Left hindlimb (tissue), 1 donor: ENCODE measurements at regions not wholly inside any gene's neighbourhood (a gene's known extent, or its start where the extent isn't known, plus 50 kb on each side); places are given as distances from the start of the nearest gene placed in this dataset.
A peak's percentile ranks its signal among the peaks of the same experiment; 100 is the strongest.
"Not testable (repeated sequence)": the region's sequence is repeated elsewhere in the genome, so short reads cannot be mapped to it uniquely, and the experiment has no call there.

ENCODE experiments used
- DNase-seq: peaks from one replicate; pipeline ENCODE4 v3.0.0-alpha.2; 2018

DNA sequence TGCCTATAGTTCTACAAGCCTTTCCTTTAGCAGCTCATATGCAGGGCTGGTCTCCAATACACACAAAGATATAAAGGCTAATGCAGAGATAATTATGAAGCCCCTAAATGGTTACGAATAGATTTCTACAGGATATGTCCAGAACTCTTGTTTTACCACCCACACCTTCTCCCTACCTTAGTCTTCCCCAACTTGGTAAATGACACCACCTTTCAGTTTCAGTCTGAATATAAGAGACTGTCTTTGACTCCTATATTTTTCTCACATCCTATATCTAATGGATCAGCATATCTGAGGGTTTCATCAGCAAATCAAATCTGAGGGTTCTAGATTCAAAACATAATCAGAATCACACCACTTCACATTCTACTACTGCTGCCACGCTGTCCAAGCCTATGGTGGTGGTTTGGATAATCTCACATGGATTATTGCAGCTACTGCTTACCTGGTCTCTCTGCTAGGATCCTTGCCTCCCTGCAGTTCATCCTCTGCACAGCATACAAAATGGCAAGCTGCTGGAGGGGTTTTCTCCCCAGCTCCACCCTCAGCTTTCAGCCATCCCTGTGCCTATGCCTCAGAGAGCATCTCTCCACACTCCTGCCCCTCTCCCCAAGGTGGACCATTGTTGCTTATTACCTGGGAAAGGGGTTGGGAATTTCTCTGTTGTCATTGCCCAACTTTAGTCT lies 178.0 kb upstream of the SPOPL start:
- no peak for DNase-seq

DNA sequence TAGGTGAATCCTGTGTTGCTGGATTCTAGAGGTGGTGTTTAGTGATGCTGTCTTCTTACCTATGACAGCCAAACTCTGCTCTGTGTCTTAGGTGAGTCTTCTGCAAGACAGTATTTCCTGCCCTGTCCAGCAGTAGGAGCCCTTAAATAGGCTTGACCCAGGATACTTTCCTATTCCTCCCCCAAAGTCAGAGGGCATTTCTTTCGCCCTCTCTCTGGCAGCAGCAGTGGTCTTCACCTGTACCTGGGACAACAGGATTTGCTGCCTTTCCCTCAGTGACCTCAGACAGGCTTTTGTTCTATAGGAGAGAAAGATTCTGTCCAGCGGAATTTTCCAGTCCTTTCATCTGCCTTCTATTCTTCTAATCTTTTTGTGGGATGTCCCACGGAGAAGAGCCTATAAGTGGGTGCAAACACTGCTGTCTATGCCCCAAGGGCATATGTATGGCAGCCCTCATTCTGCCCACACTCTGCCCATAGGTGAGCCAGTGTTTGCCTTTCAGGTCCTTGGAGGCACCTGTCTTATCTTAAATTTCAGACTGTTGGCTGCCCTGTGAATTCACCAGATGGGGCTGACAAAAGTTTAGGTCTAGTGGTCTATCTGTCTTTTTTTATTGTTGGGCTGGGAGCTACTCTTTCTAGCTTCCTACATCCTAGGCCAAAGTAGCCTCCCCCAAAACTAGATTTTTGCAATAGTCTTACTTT lies 177.3 kb upstream of the SPOPL start:
- DNase-seq = no peak

DNA sequence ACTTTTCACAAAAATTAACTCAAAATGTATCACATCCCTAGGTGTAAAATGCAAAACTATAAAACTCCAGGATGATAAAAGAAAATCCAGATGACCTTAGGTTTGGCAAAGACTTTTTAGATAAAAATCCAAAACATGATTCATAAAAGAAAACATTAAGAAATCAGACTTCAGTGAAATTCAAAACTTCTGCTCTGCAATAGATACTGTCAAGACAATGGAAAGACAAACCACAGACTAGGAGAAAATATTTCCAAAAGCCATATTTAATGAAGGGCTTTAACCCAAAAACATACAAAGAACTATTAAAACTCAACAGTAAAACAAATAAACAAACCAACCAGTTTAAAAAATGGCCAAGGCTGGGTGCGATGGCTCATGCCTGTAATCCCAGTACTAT lies 173.6 kb upstream of the SPOPL start:
- DNase-seq = no peak

GRCh38 chr2:138329162-138329561 lies 172.4 kb upstream of the SPOPL start:
- no peak for DNase-seq

- DNase-seq = no peak
Measured at GRCh38 chr2:138329591-138329990, 172.0 kb upstream of the SPOPL start.

DNA sequence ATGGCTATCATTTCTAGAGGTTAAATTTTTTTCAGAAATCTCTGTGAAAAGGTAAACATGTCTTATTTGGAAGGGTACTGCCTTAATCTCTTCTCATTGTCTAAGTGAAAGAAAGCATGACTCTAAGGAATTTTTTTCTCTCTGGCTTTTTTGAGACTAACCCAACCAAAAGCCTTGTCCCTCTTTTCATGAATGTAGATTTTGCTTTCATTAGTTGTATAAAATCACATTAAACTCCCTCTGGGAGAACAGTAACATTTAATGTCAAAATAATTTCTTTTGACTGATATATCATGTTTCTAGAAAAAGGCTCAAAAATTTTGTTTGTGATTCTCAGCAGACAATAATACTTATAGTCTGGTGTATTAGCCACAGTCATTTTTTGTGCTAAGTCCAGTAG lies 168.4 kb upstream of the SPOPL start:
- DNase-seq = no peak

GRCh38 chr2:138333677-138334076 lies 167.9 kb upstream of the SPOPL start:
- no peak for DNase-seq

DNA sequence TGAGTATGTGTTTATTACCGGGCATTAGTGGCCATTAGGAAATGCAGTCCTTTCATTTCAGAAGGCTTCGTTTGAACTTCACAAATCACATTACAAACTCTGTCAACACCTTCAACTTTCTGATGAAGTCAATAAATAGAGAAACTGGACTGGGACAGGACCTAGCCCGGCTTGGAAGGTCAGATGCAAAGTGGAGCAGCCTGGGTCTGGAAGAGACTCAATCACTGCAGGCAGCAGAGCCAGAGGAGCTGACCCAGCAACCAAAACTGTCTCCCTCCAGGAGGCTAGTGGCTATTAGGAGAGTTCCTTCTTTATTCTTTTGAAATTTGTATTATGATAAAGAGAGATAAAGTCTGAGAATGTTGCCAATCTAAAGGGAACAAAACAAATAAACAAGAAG lies 167.2 kb upstream of the SPOPL start:
- no peak for DNase-seq

GRCh38 chr2:138335036-138335435 lies 166.5 kb upstream of the SPOPL start:
- DNase-seq = no peak

- no peak for DNase-seq
Measured at GRCh38 chr2:138336146-138336545, 165.4 kb upstream of the SPOPL start.

GRCh38 chr2:138355244-138355643 lies 146.3 kb upstream of the SPOPL start:
- DNase-seq = no peak

DNA sequence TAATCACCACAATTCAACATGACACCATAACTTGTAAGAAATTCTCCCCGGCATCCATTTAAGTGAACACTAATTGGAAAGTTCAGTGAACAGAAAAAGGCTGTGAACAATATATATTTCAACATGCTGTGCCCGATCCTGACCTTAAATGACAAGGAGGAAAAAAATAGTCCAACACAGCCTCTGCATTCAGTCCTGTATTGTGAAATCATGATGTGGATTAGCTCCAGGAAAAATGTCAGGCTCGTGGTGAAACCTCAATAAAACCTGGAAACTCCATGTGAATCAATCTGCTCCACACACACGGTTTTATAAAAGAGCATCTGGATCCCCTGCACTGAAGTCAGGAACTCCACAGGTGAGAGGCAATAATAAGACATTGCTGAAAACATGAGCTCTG lies 145.4 kb upstream of the SPOPL start:
- no peak for DNase-seq

- no peak for DNase-seq
Measured at GRCh38 chr2:138359532-138359931, 142.0 kb upstream of the SPOPL start.

- DNase-seq = no peak
Measured at GRCh38 chr2:138364554-138365162, 136.9 kb upstream of the SPOPL start.

DNA sequence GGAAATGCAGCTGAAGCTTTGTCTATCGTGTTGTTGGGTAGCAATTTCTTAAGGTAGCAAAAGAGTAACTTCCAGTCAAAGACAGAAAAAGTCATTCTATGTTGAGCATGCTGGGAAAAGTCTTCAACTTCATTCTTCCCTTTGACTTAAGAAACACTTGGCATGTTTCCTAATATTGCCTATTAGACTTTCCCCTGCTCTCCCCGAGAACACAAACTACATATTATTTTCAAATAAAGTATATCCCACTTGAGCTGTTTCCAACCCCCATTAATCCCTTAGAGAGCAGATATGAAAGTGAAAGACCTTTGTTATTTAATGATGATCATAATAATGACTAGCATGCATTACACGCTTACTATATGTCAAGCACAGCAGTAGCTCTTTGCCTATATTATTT lies 136.0 kb upstream of the SPOPL start:
- DNase-seq = no peak

- DNase-seq = no peak
Measured at GRCh38 chr2:138369856-138370255, 131.7 kb upstream of the SPOPL start.

- no peak for DNase-seq
Measured at GRCh38 chr2:138373993-138374408, 127.6 kb upstream of the SPOPL start.

DNA sequence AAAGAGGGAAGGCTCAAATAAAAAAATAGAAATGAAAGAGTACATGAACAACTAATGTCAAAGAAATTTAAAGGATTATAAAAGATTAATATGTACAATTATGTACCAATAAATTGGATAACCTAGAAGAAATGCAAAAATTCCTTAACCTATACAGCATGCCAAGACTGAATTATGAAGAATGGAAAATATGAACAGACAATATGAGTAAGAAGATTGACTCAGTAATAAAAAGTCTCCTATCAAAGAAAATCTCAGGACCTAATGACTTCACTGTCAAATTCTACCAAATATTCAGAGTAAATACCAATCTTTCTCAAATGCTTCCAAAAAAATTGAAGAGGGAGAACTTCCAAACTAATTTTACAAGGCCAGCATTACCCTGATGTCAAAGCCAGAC lies 120.2 kb upstream of the SPOPL start:
- DNase-seq = no peak

GRCh38 chr2:138382672-138383071 lies 118.9 kb upstream of the SPOPL start:
- no peak for DNase-seq

- DNase-seq = not testable (repeated sequence)
Measured at GRCh38 chr2:138386191-138386590, 115.4 kb upstream of the SPOPL start.

DNA sequence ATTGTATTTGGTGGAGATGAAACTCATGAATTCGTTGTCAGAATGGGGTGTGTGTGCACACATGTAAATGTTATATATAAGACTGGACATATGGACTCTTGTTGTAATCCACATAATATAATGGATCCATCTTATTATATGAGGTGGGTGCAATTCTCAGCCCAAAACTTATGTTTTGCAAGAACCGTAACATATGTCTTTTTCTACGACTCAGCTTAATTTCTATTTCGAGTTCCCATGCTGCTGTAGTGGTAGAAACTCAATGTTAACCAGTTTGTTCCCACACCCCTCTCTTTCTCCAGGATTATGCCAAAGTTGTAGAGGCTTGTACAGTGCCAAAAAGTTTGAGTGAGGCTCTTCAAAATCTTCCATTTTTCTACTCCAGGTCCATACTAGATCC lies 112.5 kb upstream of the SPOPL start:
- DNase-seq = no peak

GRCh38 chr2:138390316-138390945 lies 111.1 kb upstream of the SPOPL start:
- DNase-seq = peak; percentile 34

GRCh38 chr2:138391946-138392345 lies 109.6 kb upstream of the SPOPL start:
- no peak for DNase-seq
